Adrenal gland (tissue), 5 donors: ENCODE measurements at regions not wholly inside any gene's neighbourhood (a gene's known extent, or its start where the extent isn't known, plus 50 kb on each side); places are given as distances from the start of the nearest gene placed in this dataset.

Experiments used
- POLR2A ChIP-seq, 2 donors: fragments of 450-650 bp; IDR thresholded peaks; one replicate each; pipeline ENCODE4 v1.6.1; 2017; ENCODE audit warnings: antibody characterized with exemption in 2 of 2, mild to moderate bottlenecking in 2 of 2, moderate library complexity in 1 of 2
- TF ChIP-seq, protein P1 (sequence below), 6 experiments: fragments of 450-650 bp in 4 of 6; fragments of 200-600 bp in 2 of 6; sonication (generic) in 1 of 6; IDR thresholded peaks; 1 replicate in 5 of 6; 2 replicates in 1 of 6; pipeline versions ENCODE4 v1.5.1 to v1.8.0; 2016 to 2021; ENCODE audit warnings: antibody characterized with exemption in 6 of 6, mild to moderate bottlenecking in 2 of 6, moderate library complexity in 1 of 6
- donor health status: DM: no; HTN: no; CAD: no.

DNA sequence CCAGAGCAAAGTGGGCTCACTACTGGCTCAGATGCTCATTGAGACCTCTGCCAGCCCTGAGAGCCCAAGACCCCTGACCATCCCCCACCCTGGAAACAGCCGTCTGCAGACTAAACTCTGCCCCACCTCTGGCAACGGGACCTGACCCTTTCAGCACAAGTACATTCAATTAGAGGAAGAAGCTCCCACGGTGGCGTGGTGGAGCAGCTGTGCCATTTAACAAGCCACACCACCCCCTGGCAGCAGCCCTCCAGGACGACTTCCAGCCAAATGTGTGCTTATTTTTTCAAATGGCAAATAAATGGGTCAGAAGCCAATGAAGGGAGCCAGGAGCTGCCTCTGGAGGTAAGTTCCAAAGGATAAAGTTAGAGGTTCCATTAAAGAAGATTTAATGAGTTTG is 226.7 kb downstream of the NPHP4 start:
- TF ChIP-seq POLR2A (IDR thresholded peaks at IDR 0.05), result no peak
- TF ChIP-seq, protein P1, sequence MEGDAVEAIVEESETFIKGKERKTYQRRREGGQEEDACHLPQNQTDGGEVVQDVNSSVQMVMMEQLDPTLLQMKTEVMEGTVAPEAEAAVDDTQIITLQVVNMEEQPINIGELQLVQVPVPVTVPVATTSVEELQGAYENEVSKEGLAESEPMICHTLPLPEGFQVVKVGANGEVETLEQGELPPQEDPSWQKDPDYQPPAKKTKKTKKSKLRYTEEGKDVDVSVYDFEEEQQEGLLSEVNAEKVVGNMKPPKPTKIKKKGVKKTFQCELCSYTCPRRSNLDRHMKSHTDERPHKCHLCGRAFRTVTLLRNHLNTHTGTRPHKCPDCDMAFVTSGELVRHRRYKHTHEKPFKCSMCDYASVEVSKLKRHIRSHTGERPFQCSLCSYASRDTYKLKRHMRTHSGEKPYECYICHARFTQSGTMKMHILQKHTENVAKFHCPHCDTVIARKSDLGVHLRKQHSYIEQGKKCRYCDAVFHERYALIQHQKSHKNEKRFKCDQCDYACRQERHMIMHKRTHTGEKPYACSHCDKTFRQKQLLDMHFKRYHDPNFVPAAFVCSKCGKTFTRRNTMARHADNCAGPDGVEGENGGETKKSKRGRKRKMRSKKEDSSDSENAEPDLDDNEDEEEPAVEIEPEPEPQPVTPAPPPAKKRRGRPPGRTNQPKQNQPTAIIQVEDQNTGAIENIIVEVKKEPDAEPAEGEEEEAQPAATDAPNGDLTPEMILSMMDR (IDR thresholded peaks at IDR 0.05), result no peak
